A673 (cell line): ENCODE measurements at regions not wholly inside any gene's neighbourhood (a gene's known extent, or its start where the extent isn't known, plus 50 kb on each side); places are given as distances from the start of the nearest gene placed in this dataset.

Experiments
- BruUV-seq: library from RNA; stranded (reverse); fragments of 400-500 nt; replicated peaks from 2 replicates; lab custom pipeline; 2021; lab: Mats Ljungman, UMichigan
- CTCF ChIA-PET: fragments of 300-600 bp; sonication (Branson Sonifier 250); formaldehyde crosslinking; loops from one replicate; lab custom pipeline; 2022; ENCODE audit warnings: antibody characterized with exemption; lab: Charles Lee
- POLR2A ChIA-PET: fragments of 300-600 bp; sonication (Branson Sonifier 250); formaldehyde crosslinking; loops from one replicate; lab custom pipeline; 2022; ENCODE audit warnings: antibody characterized with exemption; ENCODE audit not compliant: low non-redundant PET; lab: Charles Lee
- DNase-seq: peaks from one replicate; pipeline ENCODE4 v3.0.0-alpha.2; 2015; ENCODE audit warnings: low spot score
- H3K27ac ChIP-seq: fragments of 200-600 bp; sonication (generic); 2 replicates; pipeline ENCODE4 v1.5.1; 2016; ENCODE audit warnings: mixed run types, low read depth, mild to moderate bottlenecking, mixed read lengths, antibody characterized with exemption, low read length; ENCODE audit not compliant: poor library complexity, severe bottlenecking
- H3K27me3 ChIP-seq: fragments of 200-600 bp; sonication (generic); replicated peaks from 2 replicates; pipeline ENCODE4 v1.6.1; 2017; ENCODE audit warnings: mixed run types, low read depth, mild to moderate bottlenecking, mixed read lengths, antibody characterized with exemption, low read length; ENCODE audit not compliant: insufficient read depth, poor library complexity
- H3K36me3 ChIP-seq: fragments of 200-600 bp; sonication (generic); 2 replicates; pipeline ENCODE4 v1.6.1; 2016; ENCODE audit warnings: mixed run types, mild to moderate bottlenecking, mixed read lengths, antibody characterized with exemption, low read length; ENCODE audit not compliant: insufficient read depth, poor library complexity, severe bottlenecking
- H3K4me1 ChIP-seq: fragments of 200-600 bp; sonication (generic); 2 replicates; pipeline ENCODE4 v1.6.1; 2017; ENCODE audit warnings: mixed run types, mild to moderate bottlenecking, mixed read lengths, antibody characterized with exemption, low read length; ENCODE audit not compliant: insufficient read depth, poor library complexity, severe bottlenecking
- H3K4me3 ChIP-seq: fragments of 200-600 bp; sonication (generic); 2 replicates; pipeline ENCODE4 v1.5.1; 2016; ENCODE audit warnings: low read depth, mixed run types, mild to moderate bottlenecking, mixed read lengths, low read length; ENCODE audit not compliant: poor library complexity, severe bottlenecking
- H3K9me3 ChIP-seq: fragments of 200-600 bp; sonication (generic); 2 replicates; pipeline ENCODE4 v1.6.1; 2016; ENCODE audit warnings: mixed run types, low read depth, mild to moderate bottlenecking, mixed read lengths, antibody characterized with exemption, low read length; ENCODE audit not compliant: poor library complexity, severe bottlenecking
- CTCF ChIP-seq: fragments of 300-800, 200-600 bp; sonication (generic); conservative IDR thresholded peaks from 2 replicates; pipeline ENCODE4 v1.5.1; 2017; ENCODE audit warnings: low read depth, mild to moderate bottlenecking, antibody characterized with exemption, low read length, moderate library complexity, mixed read lengths
- EZH2 ChIP-seq: fragments of 200-600 bp; sonication (generic); IDR thresholded peaks from 2 replicates; pipeline ENCODE4 v1.6.1; 2017; ENCODE audit warnings: borderline replicate concordance, low read depth, mild to moderate bottlenecking, mixed read lengths, antibody characterized with exemption, low read length; ENCODE audit not compliant: poor library complexity, severe bottlenecking
- intact Hi-C: fragments of 100-400 bp; cut with micrococcal nuclease; formaldehyde crosslinking; loops from one replicate; pipeline ENCODE4 v1.10.0; 2022; ENCODE audit not compliant: unreplicated experiment

DNA sequence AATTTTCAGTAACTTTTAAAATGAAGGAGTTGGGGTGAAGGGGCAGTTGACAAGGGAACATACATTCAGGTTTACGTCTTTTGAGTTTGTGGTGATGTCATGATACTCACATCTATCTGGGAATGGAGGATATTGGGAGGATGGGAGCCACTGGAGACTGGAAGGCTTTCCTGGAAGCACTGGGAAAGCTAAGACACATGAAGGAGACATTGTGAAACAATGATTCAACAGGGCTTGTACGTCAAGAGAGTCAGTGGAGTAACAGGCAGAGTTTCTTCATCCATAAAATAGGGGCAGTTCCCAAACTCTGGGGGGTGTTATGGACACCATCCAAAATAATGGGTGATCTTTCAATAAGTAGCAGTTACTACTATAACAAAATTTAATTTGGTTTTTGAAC lies 572.8 kb downstream of the CCDC171 start:
- Histone ChIP-seq H3K4me3 (no peak overlapping the region), H3K9me3 (no peaks in the 10 kb centered on the region), H3K4me1 (no peaks in the 10 kb centered on the region), H3K27me3 (no peaks in the 10 kb centered on the region), H3K36me3 (peaks cover 2% of the 10 kb centered on the region), H3K27ac (no peak overlapping the region)
- BruUV-seq = no TSS peak
- DNase-seq = no peak
- no peak for TF ChIP-seq EZH2
- TF ChIP-seq CTCF = no peak
- CTCF ChIA-PET = no interaction called here
- POLR2A ChIA-PET = no interaction called here
- intact Hi-C loops = no loop called here

DNA sequence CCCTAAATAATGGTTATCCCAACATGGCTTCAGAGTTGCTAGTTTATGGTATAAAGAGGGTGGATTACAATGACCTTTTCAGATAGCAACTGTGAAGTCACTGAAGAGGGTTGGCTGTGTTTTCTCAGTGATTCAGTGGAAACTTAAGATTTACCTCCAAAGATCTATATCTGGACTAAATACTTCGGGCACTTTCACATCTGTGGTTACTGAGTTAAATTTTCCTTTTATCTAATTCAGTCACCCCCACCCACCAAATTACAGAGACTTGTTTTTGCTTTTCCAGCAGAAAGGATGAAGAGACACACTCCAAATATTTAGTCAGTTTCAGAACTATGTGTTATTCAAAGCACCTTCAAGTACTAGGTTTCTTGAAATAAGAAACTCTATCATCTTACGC lies 573.2 kb downstream of the CCDC171 start:
- ChIA-PET CTCF (no interaction called here), POLR2A (no interaction called here)
- TF ChIP-seq EZH2 (no peak), CTCF (no peak)
- no peak overlapping the region for H3K4me3 ChIP-seq
- H3K36me3 ChIP-seq = peaks cover 2% of the 10 kb centered on the region
- intact Hi-C loops = no loop called here
- BruUV-seq = no TSS peak
- H3K27ac ChIP-seq = no peak overlapping the region
- no peaks in the 10 kb centered on the region for H3K4me1 ChIP-seq
- no peak for DNase-seq
- no peaks in the 10 kb centered on the region for H3K9me3 ChIP-seq
- no peaks in the 10 kb centered on the region for H3K27me3 ChIP-seq

DNA sequence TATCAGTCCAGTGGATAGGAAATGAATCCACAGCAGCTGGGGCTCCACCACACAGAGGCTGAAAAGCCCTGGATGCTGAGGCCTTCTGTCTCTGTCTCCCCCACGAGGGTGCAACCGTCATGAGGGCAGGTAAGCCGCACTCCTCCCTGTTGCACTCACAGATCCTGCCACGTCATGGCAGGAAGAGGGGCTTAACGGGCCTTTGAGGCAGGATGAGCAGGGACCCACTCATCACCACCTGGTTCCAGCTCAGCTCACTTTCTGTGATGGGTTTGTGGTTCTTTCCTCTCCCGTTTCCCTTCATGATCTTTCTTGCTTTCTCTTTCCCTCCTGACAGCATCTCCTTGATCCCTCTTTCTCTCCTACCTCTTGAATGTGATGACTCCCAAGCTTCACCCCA lies 575.2 kb downstream of the CCDC171 start:
- CTCF ChIA-PET = no interaction called here
- intact Hi-C loops = no loop called here
- DNase-seq = no peak
- Histone ChIP-seq H3K9me3 (no peaks in the 10 kb centered on the region), H3K36me3 (peaks cover 2% of the 10 kb centered on the region), H3K4me1 (peaks cover 2% of the 10 kb centered on the region), H3K27ac (no peak overlapping the region), H3K4me3 (no peak overlapping the region), H3K27me3 (no peaks in the 10 kb centered on the region)
- no TSS peak for BruUV-seq
- TF ChIP-seq EZH2 = no peak
- no peak for TF ChIP-seq CTCF
- POLR2A ChIA-PET = no interaction called here
